ENCODE measurements at regions not wholly inside any gene's neighbourhood (a gene's known extent, or its start where the extent isn't known, plus 50 kb on each side); places are given as distances from the start of the nearest gene placed in this dataset.

GRCh38 chr12:59916988-59917387 lies 321.2 kb downstream of the SLC16A7 start:
- no peak for TF ChIP-seq EZH2 (IDR thresholded peaks at IDR 0.05)
- no peak for TF ChIP-seq CTCF (IDR thresholded peaks at IDR 0.05)
